Astrocyte of the spinal cord (primary cell): ENCODE measurements at regions not wholly inside any gene's neighbourhood (a gene's known extent, or its start where the extent isn't known, plus 50 kb on each side); places are given as distances from the start of the nearest gene placed in this dataset.
A peak's percentile ranks its signal among the peaks of the same experiment; 100 is the strongest.

Experiments used
- DNase-seq: peaks from one replicate; pipeline ENCODE4 v3.0.0; 2011; ENCODE audit warnings: low read depth, low spot score
- H3K4me3 ChIP-seq: 2 replicates; pipeline ENCODE4 v1.5.1; 2011; ENCODE audit warnings: low read depth, mild to moderate bottlenecking, low read length, moderate library complexity
- in situ Hi-C: cut with HindIII; loops from 2 replicates; pipeline ENCODE4 v1.10.0; 2017; ENCODE audit warnings: low sequenced_read_pairs
- TF ChIP-seq, protein P1 (sequence below): IDR thresholded peaks from 2 replicates; pipeline ENCODE4 v1.5.1; 2012; ENCODE audit warnings: low read depth, mild to moderate bottlenecking, low read length, inconsistent platforms

DNA sequence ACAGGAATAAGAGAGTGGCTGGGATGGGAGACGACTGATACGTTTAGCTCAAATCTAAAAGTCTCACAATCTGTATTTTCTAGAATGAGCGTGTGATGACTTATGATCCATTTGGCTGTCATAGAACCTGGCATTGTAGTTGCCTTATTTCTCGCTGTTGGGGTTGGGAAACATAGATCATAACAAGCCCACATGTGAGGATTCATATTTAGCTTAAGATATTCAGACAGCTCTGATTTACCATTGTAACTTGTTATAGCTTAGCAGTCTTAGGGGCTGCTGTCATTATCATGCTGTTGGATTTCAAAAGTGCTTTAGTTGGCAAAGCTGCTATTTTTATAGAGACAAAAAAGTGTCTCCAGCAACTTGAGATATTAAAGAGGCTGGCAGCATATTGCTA lies 871.3 kb downstream of the ZPLD1 start:
- in situ Hi-C loops, result no loop called here
- no peak for DNase-seq
- TF ChIP-seq, protein P1, sequence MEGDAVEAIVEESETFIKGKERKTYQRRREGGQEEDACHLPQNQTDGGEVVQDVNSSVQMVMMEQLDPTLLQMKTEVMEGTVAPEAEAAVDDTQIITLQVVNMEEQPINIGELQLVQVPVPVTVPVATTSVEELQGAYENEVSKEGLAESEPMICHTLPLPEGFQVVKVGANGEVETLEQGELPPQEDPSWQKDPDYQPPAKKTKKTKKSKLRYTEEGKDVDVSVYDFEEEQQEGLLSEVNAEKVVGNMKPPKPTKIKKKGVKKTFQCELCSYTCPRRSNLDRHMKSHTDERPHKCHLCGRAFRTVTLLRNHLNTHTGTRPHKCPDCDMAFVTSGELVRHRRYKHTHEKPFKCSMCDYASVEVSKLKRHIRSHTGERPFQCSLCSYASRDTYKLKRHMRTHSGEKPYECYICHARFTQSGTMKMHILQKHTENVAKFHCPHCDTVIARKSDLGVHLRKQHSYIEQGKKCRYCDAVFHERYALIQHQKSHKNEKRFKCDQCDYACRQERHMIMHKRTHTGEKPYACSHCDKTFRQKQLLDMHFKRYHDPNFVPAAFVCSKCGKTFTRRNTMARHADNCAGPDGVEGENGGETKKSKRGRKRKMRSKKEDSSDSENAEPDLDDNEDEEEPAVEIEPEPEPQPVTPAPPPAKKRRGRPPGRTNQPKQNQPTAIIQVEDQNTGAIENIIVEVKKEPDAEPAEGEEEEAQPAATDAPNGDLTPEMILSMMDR, result no peak
- H3K4me3 ChIP-seq, result no peak overlapping the region

DNA sequence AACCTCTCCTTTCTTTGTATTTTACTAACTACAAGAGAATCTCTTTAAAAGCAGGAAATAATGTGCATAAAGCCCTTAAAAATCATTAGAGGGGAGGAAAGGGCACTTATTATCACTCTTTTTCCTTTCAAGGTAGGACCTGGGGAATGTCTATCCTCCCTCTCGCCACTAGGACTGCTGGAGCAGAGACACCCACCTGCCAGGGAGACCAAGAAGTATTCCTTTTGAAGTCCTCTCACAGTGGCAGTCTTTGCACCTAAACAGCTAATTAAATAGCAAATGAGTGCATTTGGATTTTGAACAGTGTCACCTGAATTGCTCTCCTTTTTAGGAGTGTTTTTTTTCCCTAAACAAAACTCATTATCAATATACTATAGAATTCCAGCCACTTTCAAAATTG lies 874.1 kb downstream of the ZPLD1 start:
- no peak for DNase-seq
- TF ChIP-seq, protein P1, result peak; percentile 25
- in situ Hi-C loops, result no loop called here
- H3K4me3 ChIP-seq, result no peak overlapping the region

DNA sequence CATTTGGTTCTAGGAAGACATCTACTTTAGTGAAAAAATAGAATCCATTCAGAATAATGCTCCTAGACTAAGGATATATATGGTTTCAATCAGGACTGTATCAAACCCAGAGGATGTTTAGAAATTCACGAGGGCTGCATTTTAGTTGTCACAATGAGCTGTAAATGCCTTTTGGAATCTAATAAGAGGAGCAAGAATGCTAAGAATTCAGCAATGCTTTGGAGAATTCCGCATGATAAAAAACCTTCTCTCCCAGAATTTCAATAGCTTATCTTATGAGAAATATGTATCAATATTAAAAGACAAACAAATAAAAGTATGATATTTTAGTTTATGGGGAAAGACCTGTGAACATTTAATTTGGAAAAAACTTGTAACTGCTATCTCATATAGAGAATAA lies 885.1 kb downstream of the ZPLD1 start:
- no peak overlapping the region for H3K4me3 ChIP-seq

DNA sequence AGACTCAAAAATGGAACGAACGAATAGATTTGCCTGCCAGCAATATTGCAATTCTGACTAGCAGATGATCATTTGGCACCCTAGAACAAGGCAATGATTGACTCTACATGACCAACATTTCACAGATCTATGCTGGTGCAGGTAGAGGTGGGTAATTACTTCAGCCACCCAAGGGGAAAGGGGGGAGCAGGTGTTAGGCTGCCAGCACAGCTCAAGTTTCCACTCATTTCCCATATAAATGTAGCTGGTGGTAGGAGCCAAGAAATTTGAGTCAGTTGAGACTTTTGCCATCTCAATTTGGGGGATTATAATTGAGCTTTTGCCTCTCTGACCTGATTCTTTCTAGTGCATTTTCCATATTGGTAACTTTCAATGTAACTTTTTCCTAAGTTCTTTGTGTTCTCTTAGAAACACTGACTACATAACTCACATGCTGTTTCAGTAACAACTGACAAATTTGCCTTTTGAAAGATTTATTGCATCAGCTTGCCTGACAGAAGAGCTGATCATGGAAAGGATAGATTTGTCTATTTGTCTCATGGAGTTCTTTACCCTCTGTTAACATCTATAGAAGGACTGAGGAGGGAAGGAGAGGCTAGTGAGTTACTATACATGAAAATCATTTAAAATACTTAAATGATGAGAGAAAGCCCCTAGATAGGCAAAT lies 902.5 kb downstream of the ZPLD1 start:
- no peak for DNase-seq
- in situ Hi-C loops, result no loop called here
- no peak overlapping the region for H3K4me3 ChIP-seq
- TF ChIP-seq, protein P1, result no peak

More for the DNA sequence above, 885.1 kb downstream of the ZPLD1 start:
- DNase-seq, result no peak
- TF ChIP-seq, protein P1, result no peak
- in situ Hi-C loops, result no loop called here

DNA sequence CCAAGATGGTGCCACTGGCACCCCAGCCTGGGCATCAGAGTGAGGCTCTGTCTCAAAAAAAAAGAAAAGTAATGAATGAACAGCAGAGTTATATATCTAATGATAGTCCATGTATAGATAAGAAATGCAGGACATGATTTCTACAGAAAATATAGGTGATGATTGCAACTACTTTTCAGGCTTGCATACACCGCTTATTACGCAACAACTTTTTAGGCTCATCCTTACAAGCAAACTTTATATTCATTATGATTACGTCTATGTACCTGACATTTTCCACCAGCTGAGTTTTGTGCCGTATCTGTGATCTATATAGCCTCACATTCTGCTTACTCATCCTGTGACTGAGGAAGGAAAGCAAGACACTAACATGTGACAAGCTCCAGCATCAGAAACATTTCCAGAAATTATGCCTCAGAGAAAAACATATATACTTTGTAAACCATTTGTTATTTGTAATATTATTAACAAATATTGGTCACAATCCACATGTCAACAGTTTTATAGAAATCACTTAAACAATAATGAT lies 906.3 kb downstream of the ZPLD1 start:
- in situ Hi-C loops, result no loop called here
- DNase-seq, result no peak

DNA sequence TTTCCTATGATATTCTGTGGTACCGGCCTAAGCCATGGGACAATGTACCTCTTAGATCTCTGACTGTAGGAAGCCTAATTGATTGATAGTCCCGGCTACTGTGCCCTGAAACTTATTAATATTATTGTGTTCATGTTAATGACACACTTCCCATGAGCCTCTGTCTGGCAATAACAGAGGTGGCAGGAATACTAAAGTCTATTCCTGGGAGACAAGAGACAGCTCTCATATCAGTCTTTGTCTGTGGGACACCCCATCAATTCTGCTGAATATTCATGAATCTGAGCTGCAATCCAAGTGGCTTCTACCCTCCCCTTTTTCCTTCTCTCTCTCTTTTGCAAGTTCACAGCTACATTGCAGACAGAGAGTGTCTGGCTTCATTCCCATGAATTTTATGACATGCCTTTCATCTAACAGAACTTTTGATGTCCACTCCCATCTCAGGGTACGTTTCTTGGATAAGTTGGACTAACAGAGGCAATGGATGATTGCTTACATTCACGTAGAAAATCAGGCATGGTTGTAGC lies 907.5 kb downstream of the ZPLD1 start:
- in situ Hi-C loops, result no loop called here
- TF ChIP-seq, protein P1, result no peak
- H3K4me3 ChIP-seq, result no peak overlapping the region
- no peak for DNase-seq

More for the DNA sequence above, 906.3 kb downstream of the ZPLD1 start:
- H3K4me3 ChIP-seq, result no peak overlapping the region
- TF ChIP-seq, protein P1, result no peak
